PFSK-1 (cell line): ENCODE measurements at regions not wholly inside any gene's neighbourhood (a gene's known extent, or its start where the extent isn't known, plus 50 kb on each side); places are given as distances from the start of the nearest gene placed in this dataset.

Source experiments
- FOXP2 ChIP-seq: optimal IDR thresholded peaks from 2 replicates; pipeline ENCODE3; 2011; ENCODE audit warnings: borderline replicate concordance, control low read depth, inconsistent platforms; ENCODE audit not compliant: insufficient read depth; ENCODE audit errors: extremely low read length, extremely low read depth
- POLR2AphosphoS5 ChIP-seq: IDR thresholded peaks from 2 replicates; pipeline ENCODE4 v1.6.1; 2012; ENCODE audit warnings: low read depth, mild to moderate bottlenecking, control low read depth, low read length, moderate library complexity
- SIN3A ChIP-seq: IDR thresholded peaks from 2 replicates; pipeline ENCODE4 v1.6.1; 2012; ENCODE audit warnings: mild to moderate bottlenecking, low read length, moderate library complexity, borderline replicate concordance; ENCODE audit not compliant: insufficient read depth
- TAF1 ChIP-seq: IDR thresholded peaks from 2 replicates; pipeline ENCODE4 v1.6.1; 2012; ENCODE audit warnings: low read length, control low read depth, borderline replicate concordance; ENCODE audit not compliant: insufficient read depth
- TF ChIP-seq, protein P1 (sequence below), 2 experiments: IDR thresholded peaks; 2 replicates each; pipeline versions ENCODE4 v1.6.1 to v1.8.0; 2011 to 2012; ENCODE audit warnings: low read depth in 2 of 2, low read length in 2 of 2, control low read depth in 1 of 2, inconsistent platforms in 1 of 2, mild to moderate bottlenecking in 1 of 2, moderate library complexity in 1 of 2; ENCODE audit not compliant: insufficient read depth in 1 of 2

DNA sequence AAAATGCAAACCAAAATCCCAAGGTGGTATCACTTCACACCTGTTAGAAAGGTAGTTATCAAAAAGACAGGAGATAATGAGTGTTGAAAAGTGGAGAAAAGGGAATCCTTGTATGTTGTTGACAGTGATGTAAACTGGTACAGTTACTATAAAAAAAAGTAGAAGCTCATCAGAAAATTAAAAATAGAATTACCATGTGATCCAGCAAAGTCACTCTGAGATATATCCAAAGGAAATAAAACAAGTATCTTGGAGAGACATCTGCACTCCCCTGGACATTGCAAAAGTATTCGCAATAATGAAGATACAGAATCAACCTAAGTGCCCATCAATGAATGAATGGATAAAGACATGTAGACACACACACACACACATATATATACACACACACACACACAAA is 208.3 kb upstream of the PIEZO2 start:
- TF ChIP-seq FOXP2 (no peak), TAF1 (no peak), SIN3A (no peak), POLR2AphosphoS5 (no peak)
- TF ChIP-seq, protein P1, sequence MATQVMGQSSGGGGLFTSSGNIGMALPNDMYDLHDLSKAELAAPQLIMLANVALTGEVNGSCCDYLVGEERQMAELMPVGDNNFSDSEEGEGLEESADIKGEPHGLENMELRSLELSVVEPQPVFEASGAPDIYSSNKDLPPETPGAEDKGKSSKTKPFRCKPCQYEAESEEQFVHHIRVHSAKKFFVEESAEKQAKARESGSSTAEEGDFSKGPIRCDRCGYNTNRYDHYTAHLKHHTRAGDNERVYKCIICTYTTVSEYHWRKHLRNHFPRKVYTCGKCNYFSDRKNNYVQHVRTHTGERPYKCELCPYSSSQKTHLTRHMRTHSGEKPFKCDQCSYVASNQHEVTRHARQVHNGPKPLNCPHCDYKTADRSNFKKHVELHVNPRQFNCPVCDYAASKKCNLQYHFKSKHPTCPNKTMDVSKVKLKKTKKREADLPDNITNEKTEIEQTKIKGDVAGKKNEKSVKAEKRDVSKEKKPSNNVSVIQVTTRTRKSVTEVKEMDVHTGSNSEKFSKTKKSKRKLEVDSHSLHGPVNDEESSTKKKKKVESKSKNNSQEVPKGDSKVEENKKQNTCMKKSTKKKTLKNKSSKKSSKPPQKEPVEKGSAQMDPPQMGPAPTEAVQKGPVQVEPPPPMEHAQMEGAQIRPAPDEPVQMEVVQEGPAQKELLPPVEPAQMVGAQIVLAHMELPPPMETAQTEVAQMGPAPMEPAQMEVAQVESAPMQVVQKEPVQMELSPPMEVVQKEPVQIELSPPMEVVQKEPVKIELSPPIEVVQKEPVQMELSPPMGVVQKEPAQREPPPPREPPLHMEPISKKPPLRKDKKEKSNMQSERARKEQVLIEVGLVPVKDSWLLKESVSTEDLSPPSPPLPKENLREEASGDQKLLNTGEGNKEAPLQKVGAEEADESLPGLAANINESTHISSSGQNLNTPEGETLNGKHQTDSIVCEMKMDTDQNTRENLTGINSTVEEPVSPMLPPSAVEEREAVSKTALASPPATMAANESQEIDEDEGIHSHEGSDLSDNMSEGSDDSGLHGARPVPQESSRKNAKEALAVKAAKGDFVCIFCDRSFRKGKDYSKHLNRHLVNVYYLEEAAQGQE (IDR thresholded peaks at IDR 0.05; ENCODE audit: insufficient read depth in 1 of 2, low read depth in 2 of 2, low read length in 2 of 2) = no peak

DNA sequence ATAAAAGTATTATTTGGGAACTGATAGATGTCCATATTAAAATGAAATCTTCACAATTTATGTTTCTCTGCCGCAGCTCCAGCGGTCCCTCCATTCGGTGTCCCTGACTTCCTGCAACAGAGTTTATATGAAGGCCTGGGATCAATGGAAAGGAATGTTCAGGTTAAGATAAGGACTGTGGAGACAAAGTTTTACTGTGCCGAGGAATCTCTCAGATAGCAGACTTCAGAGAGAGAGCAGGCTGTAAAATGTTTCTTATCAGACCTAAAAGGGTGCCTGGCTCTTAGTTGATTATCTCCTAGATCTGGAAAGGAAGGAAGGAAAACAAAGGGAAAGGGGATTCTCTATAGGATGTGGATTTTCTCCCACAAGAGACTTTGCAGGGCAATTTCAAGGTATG is 193.7 kb upstream of the PIEZO2 start:
- no peak for TF ChIP-seq TAF1
- no peak for TF ChIP-seq POLR2AphosphoS5
- TF ChIP-seq SIN3A = no peak

- TF ChIP-seq POLR2AphosphoS5 = no peak
- no peak for TF ChIP-seq TAF1
- no peak for TF ChIP-seq FOXP2
- no peak for TF ChIP-seq SIN3A
- TF ChIP-seq, protein P1 (IDR thresholded peaks at IDR 0.05; ENCODE audit: insufficient read depth in 1 of 2, low read depth in 2 of 2, low read length in 2 of 2) = no peak
These were observed 189.9 kb upstream of the PIEZO2 start for GRCh38 chr18:11339188-11339775.

DNA sequence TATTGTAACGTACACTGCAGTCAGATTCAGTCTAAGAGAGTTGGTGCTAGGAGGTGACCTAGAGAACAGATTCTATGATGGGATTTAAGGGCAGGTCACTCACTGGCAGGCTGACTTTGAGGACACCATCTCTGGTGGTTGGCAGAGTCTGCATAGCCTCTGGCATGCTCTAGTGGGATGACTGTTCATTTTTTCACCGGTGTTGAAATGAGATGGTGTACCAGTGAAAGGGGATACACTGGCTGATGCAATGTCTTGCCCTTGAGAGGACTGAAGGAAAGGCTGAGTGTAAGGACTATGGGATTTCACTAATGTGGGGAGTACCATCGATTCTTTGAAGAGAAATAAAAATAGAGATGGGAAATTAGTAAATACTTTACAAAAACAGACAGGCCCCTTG is 186.9 kb upstream of the PIEZO2 start:
- TF ChIP-seq, protein P1 (IDR thresholded peaks at IDR 0.05; ENCODE audit: insufficient read depth in 1 of 2, low read depth in 2 of 2, low read length in 2 of 2) = no peak
- TF ChIP-seq FOXP2 (no peak), TAF1 (no peak), SIN3A (no peak), POLR2AphosphoS5 (no peak)

DNA sequence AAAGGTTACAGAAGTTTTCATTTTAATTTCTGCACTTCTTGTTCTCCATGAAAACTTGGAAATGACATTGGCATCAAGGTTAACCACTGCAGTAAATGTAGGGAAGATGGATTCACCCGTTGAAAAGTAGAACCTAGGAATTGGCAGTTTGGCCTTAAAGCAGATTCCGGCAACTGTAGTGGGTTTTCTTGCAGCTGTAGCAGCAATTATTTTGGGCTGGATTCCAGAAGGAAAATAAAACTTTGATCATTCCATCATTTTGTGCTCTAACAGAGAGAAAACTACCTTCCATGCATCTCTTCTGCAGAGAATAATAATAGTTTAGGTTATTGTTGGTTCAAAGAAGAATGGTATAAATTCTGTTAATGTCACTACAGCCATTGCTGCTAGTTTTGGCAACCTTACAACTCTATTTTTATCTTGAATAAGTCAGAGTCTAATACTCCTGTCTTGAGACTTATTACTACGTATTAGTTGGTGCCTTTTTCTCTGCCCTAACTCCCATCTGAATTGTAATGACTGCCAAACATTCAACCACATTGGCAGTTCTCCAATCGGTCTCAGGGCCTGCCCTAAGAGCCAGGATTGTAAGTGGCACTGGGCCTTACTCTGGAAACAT is 178.1 kb upstream of the PIEZO2 start:
- TF ChIP-seq SIN3A (no peak), POLR2AphosphoS5 (no peak), TAF1 (no peak), FOXP2 (no peak)
- TF ChIP-seq, protein P1 (IDR thresholded peaks at IDR 0.05; ENCODE audit: insufficient read depth in 1 of 2, low read depth in 2 of 2, low read length in 2 of 2) = no peak
